ENCODE measurements at regions not wholly inside any gene's neighbourhood (a gene's known extent, or its start where the extent isn't known, plus 50 kb on each side); places are given as distances from the start of the nearest gene placed in this dataset.

- TF ChIP-seq CTCF (IDR thresholded peaks at IDR 0.05) (no peak), POLR2A (IDR thresholded peaks at IDR 0.05) (no peak), POLR2AphosphoS5 (IDR thresholded peaks at IDR 0.05) (no peak)
These were observed 362.9 kb downstream of the PDGFC start for GRCh38 chr4:156608651-156609050.

All from prostate gland (tissue), 2 donors.